Stimulated activated memory B cell treated with anti-CD40 and anti-IgM and Interleukin-4, amounts not matched to agents 10 μg/mL and 1 μg/mL and 100 μg/mL, for 72 hours (primary cell): ENCODE measurements at regions not wholly inside any gene's neighbourhood (a gene's known extent, or its start where the extent isn't known, plus 50 kb on each side); places are given as distances from the start of the nearest gene placed in this dataset.

ENCODE experiments used
- ATAC-seq: fragments of 150-1000 bp; cut with Tn5 transposase; 2 replicates; pipeline ENCODE4 v1.10.0; 2021
- H3K27ac Mint-ChIP-seq: one replicate; pipeline ENCODE4 v1.8.0; 2022; ENCODE audit warnings: mild to moderate bottlenecking, mixed read lengths
- H3K27me3 Mint-ChIP-seq: one replicate; pipeline ENCODE4 v1.8.0; 2022; ENCODE audit warnings: mixed read lengths
- H3K36me3 Mint-ChIP-seq: one replicate; pipeline ENCODE4 v1.8.0; 2022; ENCODE audit warnings: mixed read lengths
- H3K4me1 Mint-ChIP-seq: one replicate; pipeline ENCODE4 v1.8.0; 2022; ENCODE audit warnings: mixed read lengths
- H3K4me3 Mint-ChIP-seq: one replicate; pipeline ENCODE4 v1.8.0; 2022; ENCODE audit warnings: mild to moderate bottlenecking, moderate library complexity, mixed read lengths
- H3K9me3 Mint-ChIP-seq: one replicate; pipeline ENCODE4 v1.8.0; 2022; ENCODE audit warnings: mixed read lengths

- Mint-ChIP-seq H3K4me3 (no peak overlapping the region), H3K27me3 (no peaks in the 10 kb centered on the region), H3K36me3 (no peaks in the 10 kb centered on the region), H3K4me1 (no peaks in the 10 kb centered on the region), H3K27ac (no peak overlapping the region), H3K9me3 (peaks cover 7% of the 10 kb centered on the region)
- no peak for ATAC-seq
These were observed 973.5 kb downstream of the CDH11 start for GRCh38 chr16:64148356-64148755.

- ATAC-seq: no peak
- Mint-ChIP-seq H3K4me1 (no peaks in the 10 kb centered on the region), H3K4me3 (no peak overlapping the region), H3K27me3 (no peaks in the 10 kb centered on the region), H3K36me3 (no peaks in the 10 kb centered on the region), H3K9me3 (peaks cover 7% of the 10 kb centered on the region), H3K27ac (no peak overlapping the region)
These were observed 973.9 kb downstream of the CDH11 start for GRCh38 chr16:64147941-64148340.

- ATAC-seq: no peak
- H3K4me1 Mint-ChIP-seq: no peaks in the 10 kb centered on the region
- no peak overlapping the region for H3K27ac Mint-ChIP-seq
- H3K27me3 Mint-ChIP-seq: no peaks in the 10 kb centered on the region
- H3K4me3 Mint-ChIP-seq: no peak overlapping the region
- peaks cover 4% of the 10 kb centered on the region for H3K9me3 Mint-ChIP-seq
- H3K36me3 Mint-ChIP-seq: no peaks in the 10 kb centered on the region
These were observed 977.2 kb downstream of the CDH11 start for GRCh38 chr16:64144617-64145016.

- no peak overlapping the region for H3K27ac Mint-ChIP-seq
- no peaks in the 10 kb centered on the region for H3K4me1 Mint-ChIP-seq
- H3K4me3 Mint-ChIP-seq: no peak overlapping the region
- H3K27me3 Mint-ChIP-seq: no peaks in the 10 kb centered on the region
- H3K9me3 Mint-ChIP-seq: peaks cover 2% of the 10 kb centered on the region
- no peak for ATAC-seq
- H3K36me3 Mint-ChIP-seq: no peaks in the 10 kb centered on the region
These were observed 983.2 kb downstream of the CDH11 start for GRCh38 chr16:64138621-64139020.

- Mint-ChIP-seq H3K27ac (no peak overlapping the region), H3K9me3 (peaks cover 2% of the 10 kb centered on the region), H3K27me3 (no peaks in the 10 kb centered on the region), H3K4me3 (no peak overlapping the region), H3K36me3 (no peaks in the 10 kb centered on the region), H3K4me1 (no peaks in the 10 kb centered on the region)
- ATAC-seq: no peak
These were observed 983.9 kb downstream of the CDH11 start for GRCh38 chr16:64138006-64138405.

- H3K9me3 Mint-ChIP-seq: peaks cover 2% of the 10 kb centered on the region
- H3K27me3 Mint-ChIP-seq: no peaks in the 10 kb centered on the region
- no peak overlapping the region for H3K27ac Mint-ChIP-seq
- no peaks in the 10 kb centered on the region for H3K4me1 Mint-ChIP-seq
- H3K4me3 Mint-ChIP-seq: no peak overlapping the region
- no peak for ATAC-seq
- no peaks in the 10 kb centered on the region for H3K36me3 Mint-ChIP-seq
These were observed 985.1 kb downstream of the CDH11 start for GRCh38 chr16:64136743-64137142.

GRCh38 chr16:64136314-64136713, 985.5 kb downstream of the CDH11 start:
- H3K9me3 Mint-ChIP-seq: peaks cover 2% of the 10 kb centered on the region
- no peaks in the 10 kb centered on the region for H3K4me1 Mint-ChIP-seq
- H3K27me3 Mint-ChIP-seq: no peaks in the 10 kb centered on the region
- H3K27ac Mint-ChIP-seq: no peak overlapping the region
- no peak for ATAC-seq
- H3K4me3 Mint-ChIP-seq: no peak overlapping the region
- H3K36me3 Mint-ChIP-seq: no peaks in the 10 kb centered on the region

- Mint-ChIP-seq H3K4me1 (no peaks in the 10 kb centered on the region), H3K27ac (no peak overlapping the region), H3K27me3 (no peaks in the 10 kb centered on the region), H3K9me3 (peaks cover 2% of the 10 kb centered on the region), H3K4me3 (no peak overlapping the region), H3K36me3 (no peaks in the 10 kb centered on the region)
- ATAC-seq: no peak
These were observed 988.5 kb downstream of the CDH11 start for GRCh38 chr16:64133366-64133765.

GRCh38 chr16:64132759-64133361, 989.0 kb downstream of the CDH11 start:
- H3K4me3 Mint-ChIP-seq: no peak overlapping the region
- H3K9me3 Mint-ChIP-seq: peaks cover 2% of the 10 kb centered on the region

GRCh38 chr16:64132190-64132589, 989.7 kb downstream of the CDH11 start:
- H3K27me3 Mint-ChIP-seq: no peaks in the 10 kb centered on the region

More at GRCh38 chr16:64132759-64133361, 989.0 kb downstream of the CDH11 start:
- Mint-ChIP-seq H3K27ac (no peak overlapping the region), H3K36me3 (no peaks in the 10 kb centered on the region), H3K27me3 (no peaks in the 10 kb centered on the region), H3K4me1 (no peaks in the 10 kb centered on the region)
- ATAC-seq: no peak

GRCh38 chr16:64131423-64131822, 990.4 kb downstream of the CDH11 start:
- no peaks in the 10 kb centered on the region for H3K36me3 Mint-ChIP-seq
- H3K4me3 Mint-ChIP-seq: no peak overlapping the region
- no peaks in the 10 kb centered on the region for H3K4me1 Mint-ChIP-seq
- H3K27me3 Mint-ChIP-seq: no peaks in the 10 kb centered on the region
- no peak for ATAC-seq
- no peak overlapping the region for H3K27ac Mint-ChIP-seq
- H3K9me3 Mint-ChIP-seq: peaks cover 2% of the 10 kb centered on the region

More at GRCh38 chr16:64132190-64132589, 989.7 kb downstream of the CDH11 start:
- H3K4me3 Mint-ChIP-seq: no peak overlapping the region
- H3K4me1 Mint-ChIP-seq: no peaks in the 10 kb centered on the region
- H3K27ac Mint-ChIP-seq: no peak overlapping the region
- ATAC-seq: no peak
- peaks cover 2% of the 10 kb centered on the region for H3K9me3 Mint-ChIP-seq
- H3K36me3 Mint-ChIP-seq: no peaks in the 10 kb centered on the region

GRCh38 chr16:64130140-64130539, 991.7 kb downstream of the CDH11 start:
- no peaks in the 10 kb centered on the region for H3K4me1 Mint-ChIP-seq
- no peaks in the 10 kb centered on the region for H3K27me3 Mint-ChIP-seq
- no peaks in the 10 kb centered on the region for H3K36me3 Mint-ChIP-seq
- H3K4me3 Mint-ChIP-seq: no peak overlapping the region
- H3K9me3 Mint-ChIP-seq: no peaks in the 10 kb centered on the region
- ATAC-seq: no peak
- no peak overlapping the region for H3K27ac Mint-ChIP-seq

GRCh38 chr16:64122177-64122576, 999.7 kb downstream of the CDH11 start:
- Mint-ChIP-seq H3K27ac (no peak overlapping the region), H3K4me1 (no peaks in the 10 kb centered on the region), H3K27me3 (no peaks in the 10 kb centered on the region), H3K9me3 (peaks cover 9% of the 10 kb centered on the region), H3K36me3 (no peaks in the 10 kb centered on the region), H3K4me3 (no peak overlapping the region)
- ATAC-seq: no peak

- H3K9me3 Mint-ChIP-seq: peaks cover 9% of the 10 kb centered on the region
- no peaks in the 10 kb centered on the region for H3K27me3 Mint-ChIP-seq
- no peaks in the 10 kb centered on the region for H3K36me3 Mint-ChIP-seq
- H3K27ac Mint-ChIP-seq: no peak overlapping the region
- H3K4me1 Mint-ChIP-seq: no peaks in the 10 kb centered on the region
- no peak overlapping the region for H3K4me3 Mint-ChIP-seq
- ATAC-seq: no peak
These were observed 1000.4 kb downstream of the CDH11 start for GRCh38 chr16:64121473-64121872.

GRCh38 chr16:64116151-64116550, 1005.7 kb downstream of the CDH11 start:
- H3K9me3 Mint-ChIP-seq: peaks cover 11% of the 10 kb centered on the region
- H3K4me1 Mint-ChIP-seq: no peaks in the 10 kb centered on the region
- H3K27ac Mint-ChIP-seq: no peak overlapping the region
- no peaks in the 10 kb centered on the region for H3K36me3 Mint-ChIP-seq
- ATAC-seq: no peak
- H3K4me3 Mint-ChIP-seq: no peak overlapping the region
- H3K27me3 Mint-ChIP-seq: no peaks in the 10 kb centered on the region

- peaks cover 2% of the 10 kb centered on the region for H3K9me3 Mint-ChIP-seq
- H3K27me3 Mint-ChIP-seq: no peaks in the 10 kb centered on the region
- no peak overlapping the region for H3K4me3 Mint-ChIP-seq
- H3K4me1 Mint-ChIP-seq: no peaks in the 10 kb centered on the region
- H3K27ac Mint-ChIP-seq: no peak overlapping the region
- no peak for ATAC-seq
- no peaks in the 10 kb centered on the region for H3K36me3 Mint-ChIP-seq
These were observed 1012.6 kb downstream of the CDH11 start for GRCh38 chr16:64109241-64109640.

- no peaks in the 10 kb centered on the region for H3K27me3 Mint-ChIP-seq
- H3K4me3 Mint-ChIP-seq: no peak overlapping the region
- peaks cover 2% of the 10 kb centered on the region for H3K9me3 Mint-ChIP-seq
- no peaks in the 10 kb centered on the region for H3K36me3 Mint-ChIP-seq
- no peak overlapping the region for H3K27ac Mint-ChIP-seq
- no peak for ATAC-seq
- no peaks in the 10 kb centered on the region for H3K4me1 Mint-ChIP-seq
These were observed 1019.2 kb downstream of the CDH11 start for GRCh38 chr16:64102654-64103053.
